HG02642 (cell line): ENCODE measurements at regions not wholly inside any gene's neighbourhood (a gene's known extent, or its start where the extent isn't known, plus 50 kb on each side); places are given as distances from the start of the nearest gene placed in this dataset.
"Not testable (repeated sequence)": the region's sequence is repeated elsewhere in the genome, so short reads cannot be mapped to it uniquely, and the experiment has no call there.

Source experiments
- ATAC-seq: cut with Tn5 transposase; IDR thresholded peaks from one replicate; pipeline ENCODE4 v1.9.1; 2021; ENCODE audit warnings: mild to moderate bottlenecking; ENCODE audit not compliant: unreplicated experiment, poor library complexity

DNA sequence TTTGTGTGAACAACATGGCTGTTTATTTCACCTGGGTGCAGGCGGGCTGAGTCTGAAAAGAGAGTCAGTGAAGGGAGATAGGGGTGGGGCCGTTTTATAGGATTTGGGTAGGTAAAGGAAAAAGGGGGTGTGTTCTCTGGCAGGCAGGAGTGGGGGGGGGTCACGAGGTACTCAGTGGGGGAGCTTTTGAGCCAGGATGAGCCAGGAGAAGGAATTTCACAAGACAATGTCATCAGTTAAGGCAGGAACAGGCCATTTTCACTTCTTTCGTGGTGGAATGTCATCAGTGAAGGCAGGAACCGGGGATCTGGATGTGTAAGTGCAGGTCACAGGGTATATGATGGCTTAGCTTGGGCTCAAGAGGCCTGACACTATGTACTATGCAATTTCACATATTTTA, 184.8 kb upstream of the SEMA3E start:
- ATAC-seq = not testable (repeated sequence)

DNA sequence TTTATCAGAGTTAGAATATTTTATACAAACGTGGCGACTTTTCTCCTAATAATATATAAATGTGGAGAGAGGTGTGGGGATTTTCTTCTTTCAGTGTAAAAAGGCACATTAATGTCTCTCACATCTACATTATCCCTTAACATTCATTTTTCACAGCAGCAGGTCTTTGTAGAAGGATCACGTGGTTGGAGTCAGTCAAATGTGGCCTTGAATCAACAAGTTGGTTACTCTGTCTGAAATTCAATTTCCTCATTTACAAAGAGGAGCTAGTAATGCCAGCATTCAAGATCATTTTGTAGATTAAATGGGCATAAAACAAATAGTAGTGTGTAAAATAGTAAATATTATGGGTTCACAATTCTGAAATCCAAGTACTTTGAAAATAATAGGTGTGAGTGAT, 183.1 kb upstream of the SEMA3E start:
- ATAC-seq = no peak

DNA sequence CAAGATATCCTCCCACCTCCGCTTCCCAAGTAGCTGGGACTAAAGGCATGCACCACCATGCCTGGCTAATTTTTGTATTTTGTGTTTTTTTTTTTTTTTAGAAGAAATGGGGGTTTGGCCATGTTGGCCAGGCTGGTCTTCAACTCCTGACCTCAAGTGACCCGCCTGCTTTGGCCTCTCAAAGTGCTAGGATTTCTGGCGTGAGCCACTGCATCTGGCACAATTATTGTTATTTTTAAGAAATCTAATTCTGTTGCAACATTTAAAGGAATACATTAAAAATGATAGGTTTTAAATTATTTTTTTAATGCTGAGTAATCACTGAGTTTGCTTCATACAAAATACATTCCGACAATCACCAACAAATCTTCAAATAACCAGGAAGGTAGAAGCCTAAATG, 178.1 kb upstream of the SEMA3E start:
- ATAC-seq = no peak

DNA sequence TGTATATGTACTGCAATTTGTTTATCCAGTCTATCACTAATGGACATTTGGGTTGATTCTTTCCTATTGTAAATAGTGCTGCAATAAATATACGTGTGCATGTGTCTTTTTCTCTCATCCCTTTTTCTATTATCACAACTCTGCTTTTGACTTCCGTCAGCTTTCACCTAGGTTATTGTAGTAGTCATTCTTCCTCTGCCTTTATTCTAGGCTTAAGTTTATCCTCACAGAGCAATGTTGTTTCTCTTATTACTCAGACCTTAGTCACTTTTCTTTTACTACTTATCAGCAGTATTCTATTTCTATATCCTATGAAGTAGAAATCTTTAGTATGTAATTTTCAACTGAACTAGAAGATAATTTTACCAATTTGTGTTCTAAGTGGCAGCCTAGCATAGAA, 175.3 kb upstream of the SEMA3E start:
- ATAC-seq = no peak

DNA sequence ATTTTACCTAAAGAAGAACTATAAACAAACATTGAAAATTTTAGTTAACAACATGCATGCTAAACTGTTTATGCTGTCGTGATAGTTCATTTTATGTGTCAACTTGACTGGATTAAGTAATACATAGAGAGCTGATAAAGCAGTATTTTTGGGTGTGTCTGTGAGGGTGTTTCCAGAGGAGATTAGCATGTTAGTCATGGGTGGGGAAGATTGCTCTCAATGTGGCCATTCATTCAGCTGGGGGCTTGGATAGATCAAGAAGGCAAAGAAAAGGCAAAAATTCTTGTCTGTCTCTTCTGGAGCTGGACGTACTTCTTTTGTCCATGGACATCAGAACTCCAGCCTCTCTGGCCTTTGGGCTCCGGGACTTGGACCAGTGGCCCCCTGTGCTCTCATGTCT, 172.9 kb upstream of the SEMA3E start:
- ATAC-seq = no peak

DNA sequence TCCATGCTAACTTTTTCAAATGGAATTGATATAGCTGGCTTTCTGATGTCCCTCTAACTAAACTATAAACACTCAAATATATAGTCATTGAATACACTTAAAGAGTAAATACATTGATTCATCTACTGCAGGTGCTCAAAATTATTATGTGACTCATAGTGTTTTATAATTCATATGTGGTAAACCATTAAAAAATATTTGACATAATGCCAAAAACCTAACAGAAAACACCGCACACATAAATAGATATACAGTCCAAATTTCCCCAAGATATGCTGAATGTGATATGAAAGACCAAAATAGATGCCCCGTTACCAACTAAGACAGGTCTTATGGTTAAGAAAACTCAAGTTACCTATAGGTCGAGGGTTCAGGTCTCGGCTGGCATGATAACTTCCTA, 171.7 kb upstream of the SEMA3E start:
- ATAC-seq = no peak

DNA sequence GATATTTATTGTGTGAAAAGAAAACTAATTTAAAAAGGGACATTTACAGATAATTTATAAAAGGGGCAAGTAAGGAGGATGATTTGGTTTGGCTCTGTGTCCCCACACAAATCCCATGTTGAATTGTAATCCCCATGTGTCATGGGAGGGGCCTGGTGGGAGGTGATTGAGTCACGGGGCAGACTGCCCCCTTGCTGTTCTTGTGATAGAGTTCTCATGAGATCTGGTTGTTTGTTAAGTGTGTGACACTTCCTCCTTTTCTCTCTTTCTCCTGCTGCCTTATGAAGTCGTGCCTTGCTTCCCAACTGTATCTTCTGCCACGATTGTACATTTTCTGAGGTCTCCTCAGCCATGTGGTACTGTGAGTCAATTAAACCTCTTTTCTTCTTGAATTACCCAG, 171.0 kb upstream of the SEMA3E start:
- no peak for ATAC-seq

DNA sequence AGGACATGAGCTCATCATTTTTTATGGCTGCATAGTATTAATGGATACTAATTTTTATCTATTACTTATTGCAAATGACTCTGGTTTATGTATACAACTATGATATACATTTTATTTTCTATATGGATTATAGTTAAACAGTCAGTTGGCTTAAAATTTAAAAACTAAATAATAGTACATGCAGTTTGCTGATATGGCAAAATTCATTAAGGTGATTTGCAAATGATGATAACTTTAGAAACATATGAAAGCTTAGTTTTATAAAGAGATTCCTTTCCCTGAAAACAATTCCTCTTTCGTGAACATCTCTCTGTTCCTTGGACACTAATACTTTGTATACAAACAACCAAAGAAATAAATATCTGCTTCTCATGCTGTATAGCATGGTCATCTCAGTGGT, 165.5 kb upstream of the SEMA3E start:
- ATAC-seq = no peak

DNA sequence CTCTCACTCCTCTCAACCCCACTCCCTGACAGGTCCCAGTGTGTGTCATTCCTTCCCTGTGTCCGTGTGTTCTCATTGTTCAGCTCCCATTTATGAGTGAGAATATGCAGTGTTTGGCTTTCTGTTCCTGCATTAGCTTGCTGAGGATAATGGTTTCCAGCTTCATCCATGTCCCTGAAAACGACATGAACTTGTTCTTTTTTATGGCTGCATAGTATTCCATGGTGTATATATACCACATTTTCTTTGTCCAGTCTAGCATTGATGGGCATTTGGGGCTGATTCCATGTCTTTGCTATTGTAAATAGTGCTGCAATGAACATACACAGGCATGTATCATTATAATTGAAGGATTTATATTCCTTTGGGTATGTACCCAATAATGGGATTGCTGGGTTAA, 163.6 kb upstream of the SEMA3E start:
- not testable (repeated sequence) for ATAC-seq

DNA sequence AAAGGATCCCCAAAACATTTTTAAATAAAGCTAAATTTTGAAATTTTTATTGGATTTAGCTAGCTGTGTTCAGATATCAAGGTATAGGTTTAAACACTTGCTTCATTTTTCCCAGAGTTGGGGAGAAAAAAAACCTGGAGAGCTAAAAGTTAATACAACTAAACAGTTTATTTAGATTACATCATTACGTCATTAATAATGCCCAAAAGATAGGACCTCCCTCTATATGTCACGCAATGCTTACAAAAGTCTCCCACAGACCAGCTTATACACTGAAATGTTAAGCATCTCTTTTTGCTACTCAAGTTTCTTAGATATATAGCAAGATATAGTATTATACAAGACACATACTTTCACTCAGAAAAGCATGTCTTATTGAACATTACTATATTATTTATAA, 160.0 kb upstream of the SEMA3E start:
- ATAC-seq = no peak

DNA sequence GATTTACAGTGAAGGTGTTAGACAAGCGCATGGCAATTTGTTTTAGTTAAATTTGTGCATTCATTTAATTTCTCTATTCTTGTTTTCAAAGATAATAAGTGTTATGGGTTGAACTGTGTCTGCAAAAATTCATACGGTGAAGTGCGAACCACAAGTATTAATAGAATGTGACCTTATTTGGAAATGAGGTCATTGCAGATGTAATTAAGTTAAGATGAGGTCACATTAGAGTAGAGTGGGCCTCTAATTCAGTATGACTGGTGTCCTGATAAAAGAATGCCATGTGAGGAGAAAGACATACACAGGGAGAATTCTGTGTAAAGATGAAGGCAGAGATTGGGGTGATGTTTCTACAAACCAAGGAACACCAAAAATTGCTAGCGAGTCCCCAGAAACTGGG, 158.8 kb upstream of the SEMA3E start:
- no peak for ATAC-seq

DNA sequence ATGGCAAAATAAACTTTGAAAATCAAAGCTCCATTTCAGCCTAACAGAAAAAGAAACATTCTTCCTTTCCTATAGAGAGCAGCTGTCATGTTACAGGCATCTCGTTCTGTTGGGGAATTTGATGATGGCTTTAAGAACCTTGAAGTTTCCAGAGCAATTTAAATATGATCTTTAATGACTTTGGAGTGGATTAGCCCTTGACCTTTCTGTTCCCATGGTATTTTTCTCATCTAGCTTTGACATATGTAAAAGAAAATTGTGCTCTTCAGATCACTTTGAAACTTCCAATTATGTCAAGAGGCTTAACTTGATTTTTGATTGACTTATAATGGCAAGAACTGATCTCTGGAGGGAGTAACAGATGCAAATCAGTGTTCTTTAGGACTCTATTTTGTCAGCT, 157.6 kb upstream of the SEMA3E start:
- no peak for ATAC-seq

DNA sequence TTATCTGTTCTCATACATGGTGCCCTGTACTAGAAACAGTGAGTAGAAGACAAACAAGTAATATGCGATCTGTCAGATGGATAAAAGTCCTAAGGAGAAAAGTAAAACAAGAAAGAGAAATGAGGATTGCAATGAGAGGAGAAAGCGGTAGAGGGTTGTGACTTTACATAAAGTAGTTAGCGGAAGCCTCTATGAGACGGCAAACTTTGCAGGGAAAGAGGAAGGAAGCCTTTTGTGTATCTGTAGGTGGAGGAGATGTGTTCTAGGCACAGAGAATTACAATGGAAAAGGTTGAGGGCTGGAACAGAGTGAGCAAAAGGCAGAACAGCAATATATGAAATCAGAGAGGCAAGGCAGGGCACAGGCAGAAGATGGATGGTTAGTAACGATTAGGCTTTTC, 150.4 kb upstream of the SEMA3E start:
- ATAC-seq = no peak

DNA sequence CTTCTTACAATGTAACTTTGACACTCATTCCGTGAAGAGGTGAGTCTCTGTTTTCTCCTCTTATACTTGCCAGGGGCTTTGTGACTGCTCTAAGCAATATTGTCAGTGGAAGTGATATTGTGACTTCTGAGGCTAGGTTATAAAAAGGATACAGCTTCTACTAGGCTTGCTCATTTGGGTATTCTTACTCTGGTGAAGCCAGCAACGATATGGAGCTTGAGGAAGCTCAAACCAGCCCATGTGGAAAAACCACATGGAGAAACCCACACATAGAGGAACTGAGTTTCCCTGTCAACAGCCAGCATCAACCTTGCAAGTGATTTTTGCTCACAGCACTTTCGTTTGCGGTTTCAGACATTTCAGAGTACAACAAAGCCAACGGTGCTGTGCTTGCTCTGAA, 149.6 kb upstream of the SEMA3E start:
- ATAC-seq = peak; percentile 64

DNA sequence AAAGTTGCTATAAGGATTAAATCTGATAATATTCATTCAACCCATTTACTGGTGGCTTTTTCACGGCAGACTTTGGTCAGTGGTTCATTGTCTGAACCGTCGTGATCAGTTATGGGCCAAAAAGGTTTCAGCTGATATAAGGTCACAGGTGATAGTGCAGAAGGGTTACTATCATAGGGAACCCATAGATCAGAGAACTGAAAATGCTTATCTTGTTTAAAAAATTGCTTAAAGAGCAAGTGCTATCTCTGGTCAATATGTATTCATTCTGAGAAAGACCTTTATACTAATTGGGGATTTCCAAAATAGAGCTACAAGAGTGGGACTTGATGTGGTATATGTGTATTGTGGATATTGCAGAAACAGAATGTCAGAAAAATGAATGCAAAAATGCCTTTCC, 147.8 kb upstream of the SEMA3E start:
- ATAC-seq = no peak

DNA sequence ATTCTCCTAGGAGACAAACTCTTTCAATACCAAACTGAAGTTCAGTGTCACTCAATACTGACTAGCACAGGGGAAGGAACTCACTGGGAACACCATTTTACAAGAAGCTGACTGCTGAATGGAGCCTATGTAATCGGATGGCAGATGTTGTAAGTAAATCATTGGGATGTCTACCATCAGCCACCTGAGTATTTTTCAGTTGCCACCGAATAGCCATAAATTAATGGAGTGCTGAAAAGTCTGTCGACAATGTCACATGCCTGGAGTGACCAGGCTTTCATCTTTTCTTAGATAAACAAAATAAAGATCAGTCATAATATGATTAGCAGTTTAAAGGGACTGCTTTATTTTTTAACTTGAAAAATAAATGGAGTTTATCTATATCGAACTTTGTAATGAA, 145.9 kb upstream of the SEMA3E start:
- ATAC-seq = no peak

DNA sequence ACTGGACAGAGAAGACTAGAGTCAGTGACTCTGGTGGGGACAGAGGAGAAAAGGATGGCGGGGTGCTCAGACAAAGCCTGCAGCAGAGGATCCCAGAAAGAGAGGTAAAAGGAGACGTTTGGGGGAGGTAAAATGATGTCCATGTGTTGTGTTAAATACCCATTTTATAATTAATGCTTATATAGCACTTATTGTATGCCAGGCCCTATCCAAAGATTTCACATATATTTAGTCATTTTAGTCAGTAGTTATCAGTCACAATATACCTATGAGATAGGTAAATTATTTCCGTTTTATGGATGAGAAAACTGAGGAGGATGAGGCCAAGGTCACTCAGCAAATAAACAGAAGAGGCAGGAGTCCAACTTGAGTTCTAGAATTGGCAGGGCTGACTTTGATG, 144.6 kb upstream of the SEMA3E start:
- ATAC-seq = no peak

DNA sequence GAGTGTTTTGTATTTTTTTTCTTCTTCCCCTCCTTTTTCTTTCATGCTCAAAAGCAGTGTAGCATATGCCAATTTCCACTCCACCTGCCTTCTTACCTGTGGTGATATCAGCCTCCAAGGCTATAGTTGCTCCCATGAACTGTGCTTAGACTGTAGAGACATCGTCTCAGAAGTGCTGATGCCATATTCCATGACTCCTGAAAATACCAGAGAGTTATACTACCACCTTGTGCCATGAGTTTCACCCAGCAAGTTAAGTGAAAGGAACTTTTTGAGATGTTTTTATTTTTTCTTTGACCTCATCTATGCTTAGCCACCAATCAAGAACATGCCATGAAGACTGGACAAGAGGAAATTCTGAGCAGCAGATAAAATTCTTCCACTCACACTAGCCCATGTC, 142.8 kb upstream of the SEMA3E start:
- ATAC-seq = no peak

DNA sequence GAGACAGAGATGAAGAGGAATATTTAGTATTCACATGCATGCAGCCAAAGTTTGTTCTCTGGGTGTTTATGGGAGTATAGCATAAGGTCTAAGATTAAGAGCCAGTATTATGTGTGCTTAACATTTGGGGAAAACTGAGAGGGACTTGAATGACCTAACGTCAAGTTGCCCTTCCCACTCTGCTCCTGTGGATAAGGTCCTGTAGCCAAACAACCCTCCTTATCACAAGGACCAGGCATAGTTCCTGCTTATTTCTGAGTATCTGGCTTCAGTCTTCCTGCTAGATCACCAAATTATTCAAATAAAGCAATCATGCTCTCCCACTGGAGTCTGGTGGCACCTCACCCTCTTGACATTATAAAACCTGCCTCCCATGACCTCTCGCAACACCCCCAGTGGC, 137.9 kb upstream of the SEMA3E start:
- no peak for ATAC-seq

DNA sequence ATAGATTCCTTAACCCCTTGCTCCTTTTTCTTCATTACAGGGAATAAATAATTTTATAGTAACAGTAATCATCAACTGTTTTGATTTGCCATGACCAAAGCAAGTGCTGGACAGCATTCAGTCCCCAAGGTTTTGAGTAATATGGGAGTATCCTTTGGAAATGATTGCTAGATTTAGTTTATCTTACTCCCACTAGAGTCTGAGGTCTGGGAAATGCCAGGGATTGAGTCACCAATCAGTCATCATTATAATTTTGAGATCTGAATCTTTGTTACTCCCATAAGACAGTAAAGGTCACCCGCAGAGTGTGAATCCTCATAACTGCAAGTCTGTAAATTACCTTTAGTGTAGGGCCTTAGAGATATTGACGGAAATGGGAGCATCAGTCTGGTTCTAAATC, 133.7 kb upstream of the SEMA3E start:
- no peak for ATAC-seq

DNA sequence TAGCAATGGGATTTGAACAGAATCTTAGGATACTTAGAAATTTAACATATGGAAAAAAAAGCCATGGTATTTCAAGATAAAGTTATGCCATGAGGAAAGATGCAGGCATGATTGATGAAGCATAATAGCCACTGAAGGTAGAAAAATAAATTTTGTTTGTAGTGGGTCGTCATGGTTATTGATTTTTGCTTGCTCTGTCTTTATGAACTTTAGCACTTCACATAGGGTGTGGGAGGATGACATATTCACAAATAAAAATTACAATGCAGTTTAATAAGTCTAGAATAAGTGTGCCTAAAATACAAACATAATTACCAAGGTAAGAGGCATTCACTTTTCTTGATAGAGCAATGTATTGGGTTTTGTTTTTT, 129.1 kb upstream of the SEMA3E start:
- ATAC-seq = no peak

DNA sequence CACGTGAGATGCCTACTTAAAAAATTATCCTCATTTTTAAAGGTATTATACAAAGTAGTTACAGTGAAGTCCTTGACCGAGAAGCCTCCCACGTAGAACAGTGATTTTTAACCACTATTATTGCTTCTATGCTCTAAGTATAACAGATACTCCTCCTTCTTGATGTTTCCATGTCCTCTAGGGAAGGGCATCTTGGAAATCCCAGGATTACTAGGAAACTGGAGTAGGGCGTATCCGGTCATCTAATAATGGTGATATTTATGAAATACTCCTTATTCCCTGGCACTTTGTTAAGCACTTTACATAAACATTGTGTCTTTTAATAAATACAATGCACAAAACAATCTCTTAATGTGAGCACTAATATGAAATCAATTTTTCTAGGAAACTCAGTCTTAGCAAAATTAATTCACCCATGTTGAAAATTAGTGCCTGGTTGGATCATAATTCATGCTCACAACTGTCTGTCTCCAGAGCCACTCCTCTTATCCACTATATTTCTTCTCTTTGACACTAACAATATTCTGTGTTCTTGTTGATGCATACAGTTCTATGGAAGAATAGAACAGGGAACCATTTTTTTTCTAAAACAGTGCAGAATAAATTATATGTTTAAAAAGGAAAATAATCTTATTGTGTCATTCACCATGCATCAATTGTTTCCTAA, 128.6 kb upstream of the SEMA3E start:
- no peak for ATAC-seq

DNA sequence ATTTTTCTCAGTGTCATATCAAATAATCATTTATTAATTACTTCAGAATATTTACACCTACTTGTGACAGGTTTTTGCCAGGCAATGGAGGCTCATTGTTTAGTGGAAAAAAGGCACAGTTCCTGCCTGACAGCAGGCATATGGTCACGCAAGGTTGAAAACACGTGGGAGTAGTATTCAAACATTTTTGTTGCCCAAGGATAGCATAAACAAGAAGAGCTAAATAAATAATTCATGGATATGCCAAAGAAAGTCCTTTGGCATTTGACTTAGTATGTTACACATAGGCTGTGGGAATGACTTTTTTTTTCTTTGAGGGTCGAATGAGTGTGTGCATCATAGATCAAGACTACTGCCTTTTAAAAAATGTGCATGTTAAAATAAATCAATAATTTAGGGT, 120.5 kb upstream of the SEMA3E start:
- no peak for ATAC-seq
